Calu3 (cell line): ENCODE measurements at regions not wholly inside any gene's neighbourhood (a gene's known extent, or its start where the extent isn't known, plus 50 kb on each side); places are given as distances from the start of the nearest gene placed in this dataset.
A peak's percentile ranks its signal among the peaks of the same experiment; 100 is the strongest.

ENCODE experiments used
- BruUV-seq: library from RNA; stranded (reverse); fragments of 400-500 nt; replicated peaks from 2 replicates; lab custom pipeline; 2021; lab: Mats Ljungman, UMichigan
- CTCF ChIA-PET: fragments of 300-600 bp; sonication (Branson Sonifier 250); formaldehyde crosslinking; loops from one replicate; lab custom pipeline; 2022; ENCODE audit warnings: antibody characterized with exemption; lab: Charles Lee
- DNase-seq: peaks from one replicate; pipeline ENCODE4 v3.0.0; 2022
- H3K27ac Mint-ChIP-seq: one replicate; pipeline ENCODE4 v1.8.0; 2022; ENCODE audit warnings: mixed read lengths; ENCODE audit not compliant: unreplicated experiment
- H3K27me3 Mint-ChIP-seq: one replicate; pipeline ENCODE4 v1.8.0; 2022; ENCODE audit warnings: mixed read lengths; ENCODE audit not compliant: unreplicated experiment
- H3K36me3 Mint-ChIP-seq: one replicate; pipeline ENCODE4 v1.8.0; 2022; ENCODE audit warnings: mild to moderate bottlenecking, moderate library complexity, mixed read lengths; ENCODE audit not compliant: insufficient read depth, unreplicated experiment
- H3K4me1 Mint-ChIP-seq: one replicate; pipeline ENCODE4 v1.8.0; 2022; ENCODE audit warnings: mild to moderate bottlenecking, low read depth, mixed read lengths; ENCODE audit not compliant: unreplicated experiment
- H3K4me3 Mint-ChIP-seq: one replicate; pipeline ENCODE4 v1.8.0; 2022; ENCODE audit warnings: mild to moderate bottlenecking, low read depth, moderate library complexity, mixed read lengths; ENCODE audit not compliant: unreplicated experiment
- H3K9me3 Mint-ChIP-seq: one replicate; pipeline ENCODE4 v1.8.0; 2022; ENCODE audit warnings: low read depth, mixed read lengths; ENCODE audit not compliant: unreplicated experiment
- CTCF ChIP-seq: fragments of 200-600 bp; IDR thresholded peaks from one replicate; pipeline ENCODE4 v1.8.0; 2022; ENCODE audit warnings: antibody characterized with exemption; ENCODE audit not compliant: unreplicated experiment
- intact Hi-C: fragments of 100-400 bp; cut with micrococcal nuclease; formaldehyde crosslinking; loops from one replicate; pipeline ENCODE4 v1.10.0; 2022; ENCODE audit not compliant: unreplicated experiment

DNA sequence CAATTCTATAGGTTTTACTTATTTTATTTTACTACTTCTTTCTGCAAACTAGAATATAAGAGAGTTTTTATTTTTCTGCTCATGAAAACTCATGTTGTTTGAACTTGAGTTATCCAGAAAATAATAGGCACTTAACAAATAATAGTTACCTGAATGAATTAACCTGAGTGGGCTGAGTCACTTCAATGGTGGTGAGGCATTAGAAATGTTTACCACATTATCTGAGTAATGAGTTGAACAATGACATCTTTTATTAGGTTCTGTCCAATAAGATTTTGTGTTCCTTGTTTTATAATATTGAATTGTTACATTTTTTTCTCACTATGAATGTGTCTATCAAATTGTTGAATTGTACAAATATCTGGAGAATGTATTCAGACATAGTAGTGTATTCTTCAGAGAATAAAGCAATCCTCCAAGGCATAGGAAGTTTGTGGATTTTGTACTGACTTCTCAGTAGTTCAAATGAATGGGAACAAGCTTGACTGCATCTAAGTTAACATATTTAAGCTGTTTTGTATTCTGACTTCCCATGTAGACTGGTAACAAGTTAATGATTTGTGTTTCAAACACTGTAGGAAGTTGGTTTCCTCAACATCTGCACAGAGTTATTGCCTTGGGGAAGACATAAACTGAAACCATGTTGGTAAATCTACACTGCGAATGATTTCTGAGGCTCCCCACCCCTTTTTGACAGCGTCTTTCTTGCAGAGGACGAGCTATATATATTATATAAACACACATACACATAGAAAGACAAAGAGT, 1808.9 kb upstream of the TENM3 start:
- no peak for TF ChIP-seq CTCF
- no peak for DNase-seq
- Mint-ChIP-seq H3K27ac (peak overlapping the region; percentile 45), H3K4me3 (peak overlapping the region; percentile 28), H3K36me3 (no peaks in the 10 kb centered on the region), H3K9me3 (no peaks in the 10 kb centered on the region), H3K27me3 (no peaks in the 10 kb centered on the region), H3K4me1 (no peaks in the 10 kb centered on the region)
- no TSS peak for BruUV-seq
- CTCF ChIA-PET: no interaction called here
- intact Hi-C loops: loop anchor here (10.0 kb wide), 1 partner anchor 370 kb away; no protein-coding TSS in a partner anchor

- H3K4me3 Mint-ChIP-seq: no peak overlapping the region
- CTCF ChIA-PET: no interaction called here
- H3K36me3 Mint-ChIP-seq: no peaks in the 10 kb centered on the region
- H3K27me3 Mint-ChIP-seq: no peaks in the 10 kb centered on the region
- no peak overlapping the region for H3K27ac Mint-ChIP-seq
- no TSS peak for BruUV-seq
- TF ChIP-seq CTCF: no peak
- no peaks in the 10 kb centered on the region for H3K4me1 Mint-ChIP-seq
- no peak for DNase-seq
- no peaks in the 10 kb centered on the region for H3K9me3 Mint-ChIP-seq
- intact Hi-C loops: loop anchor here (10.0 kb wide), 1 partner anchor 372 kb away; no protein-coding TSS in a partner anchor
These were observed 1806.8 kb upstream of the TENM3 start for GRCh38 chr4:180436361-180436760.

DNA sequence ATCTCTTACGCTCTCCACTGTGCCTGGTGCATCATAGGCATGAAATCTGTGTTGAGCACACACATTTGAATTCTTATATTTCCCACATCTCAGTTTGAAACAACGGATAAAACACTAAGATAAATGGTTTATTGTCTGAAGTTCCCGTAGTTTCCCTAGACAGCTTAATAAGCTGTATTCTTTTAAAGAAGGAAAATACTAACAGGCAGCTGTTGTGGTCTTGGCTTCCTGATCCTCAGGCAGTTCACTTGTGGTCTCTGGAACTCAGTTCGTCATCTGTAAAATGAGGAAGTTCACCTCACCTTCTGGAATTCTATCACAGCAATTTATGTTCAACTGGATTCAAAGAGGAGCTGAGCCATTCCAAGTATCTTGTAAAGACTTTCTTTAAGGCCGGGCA, 1805.6 kb upstream of the TENM3 start:
- no peak overlapping the region for H3K27ac Mint-ChIP-seq
- TF ChIP-seq CTCF: no peak
- H3K4me3 Mint-ChIP-seq: no peak overlapping the region
- BruUV-seq: no TSS peak
- intact Hi-C loops: loop anchor here (10.0 kb wide), 1 partner anchor 373 kb away; no protein-coding TSS in a partner anchor
- no peaks in the 10 kb centered on the region for H3K27me3 Mint-ChIP-seq
- CTCF ChIA-PET: no interaction called here
- H3K9me3 Mint-ChIP-seq: no peaks in the 10 kb centered on the region
- H3K36me3 Mint-ChIP-seq: no peaks in the 10 kb centered on the region
- DNase-seq: no peak
- H3K4me1 Mint-ChIP-seq: no peaks in the 10 kb centered on the region

DNA sequence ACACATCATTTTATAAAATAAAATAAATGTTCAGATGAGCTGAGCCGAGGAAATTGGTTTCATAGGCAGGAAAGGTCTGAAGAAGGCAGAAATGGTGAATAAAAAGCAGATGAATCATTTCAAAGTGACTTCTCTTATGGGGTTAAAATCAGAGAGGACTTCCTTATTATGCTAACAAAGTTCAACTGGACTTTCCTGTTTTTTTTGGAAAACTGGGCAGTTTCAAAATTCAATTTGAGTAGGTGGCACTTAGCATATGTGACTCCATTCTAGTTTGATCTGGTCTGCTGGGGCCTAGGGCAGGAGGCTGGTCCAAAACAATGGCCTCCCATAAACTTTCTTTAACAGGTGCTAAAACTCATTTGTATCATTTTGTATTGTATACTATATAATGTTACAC, 1794.9 kb upstream of the TENM3 start:
- Mint-ChIP-seq H3K27me3 (no peaks in the 10 kb centered on the region), H3K9me3 (no peaks in the 10 kb centered on the region), H3K4me3 (no peak overlapping the region), H3K27ac (no peak overlapping the region), H3K36me3 (no peaks in the 10 kb centered on the region), H3K4me1 (no peaks in the 10 kb centered on the region)
- CTCF ChIA-PET: no interaction called here
- intact Hi-C loops: no loop called here
- DNase-seq: no peak
- TF ChIP-seq CTCF: no peak
- no TSS peak for BruUV-seq
